Kidney epithelial cell (primary cell): ENCODE measurements at regions not wholly inside any gene's neighbourhood (a gene's known extent, or its start where the extent isn't known, plus 50 kb on each side); places are given as distances from the start of the nearest gene placed in this dataset.

Source experiments
- DNase-seq: peaks from one replicate; pipeline ENCODE4 v3.0.0-alpha.2; 2010; ENCODE audit warnings: low read depth
- H3K27me3 ChIP-seq: 2 replicates; pipeline ENCODE4 v1.6.0; 2011; ENCODE audit warnings: low read length; ENCODE audit not compliant: control insufficient read depth, insufficient read depth
- H3K36me3 ChIP-seq: 2 replicates; pipeline ENCODE4 v1.5.1; 2011; ENCODE audit warnings: low read length; ENCODE audit not compliant: control insufficient read depth, insufficient read depth
- H3K4me3 ChIP-seq: 2 replicates; pipeline ENCODE4 v1.5.1; 2011; ENCODE audit warnings: low read depth, mild to moderate bottlenecking, control low read depth, low read length
- CTCF ChIP-seq: IDR thresholded peaks from 2 replicates; pipeline ENCODE4 v1.5.1; 2011; ENCODE audit warnings: mild to moderate bottlenecking, moderate library complexity, low read length, control low read depth, inconsistent platforms; ENCODE audit not compliant: insufficient read depth, poor library complexity, severe bottlenecking

GRCh38 chr9:134556531-134557068 lies 85.0 kb upstream of the COL5A1 start:
- H3K36me3 ChIP-seq = no peaks in the 10 kb centered on the region
- H3K4me3 ChIP-seq = no peak overlapping the region
- TF ChIP-seq CTCF = no peak
- no peak for DNase-seq
- H3K27me3 ChIP-seq = peaks cover 4% of the 10 kb centered on the region

- no peak for TF ChIP-seq CTCF
- H3K27me3 ChIP-seq = peaks cover 4% of the 10 kb centered on the region
- no peaks in the 10 kb centered on the region for H3K36me3 ChIP-seq
- H3K4me3 ChIP-seq = no peak overlapping the region
- no peak for DNase-seq
Measured at GRCh38 chr9:134557331-134557730, 84.3 kb upstream of the COL5A1 start.

GRCh38 chr9:134558124-134558905 lies 83.3 kb upstream of the COL5A1 start:
- TF ChIP-seq CTCF = no peak
- DNase-seq = no peak
- H3K27me3 ChIP-seq = peaks cover 4% of the 10 kb centered on the region

GRCh38 chr9:134559013-134559412 lies 82.6 kb upstream of the COL5A1 start:
- no peak for DNase-seq
- TF ChIP-seq CTCF = no peak
- H3K36me3 ChIP-seq = no peaks in the 10 kb centered on the region

More at GRCh38 chr9:134558124-134558905, 83.3 kb upstream of the COL5A1 start:
- Histone ChIP-seq H3K36me3 (no peaks in the 10 kb centered on the region), H3K4me3 (no peak overlapping the region)

GRCh38 chr9:134560206-134560605 lies 81.4 kb upstream of the COL5A1 start:
- no peak for TF ChIP-seq CTCF
- H3K36me3 ChIP-seq = no peaks in the 10 kb centered on the region
- peaks cover 4% of the 10 kb centered on the region for H3K27me3 ChIP-seq
- H3K4me3 ChIP-seq = no peak overlapping the region
- no peak for DNase-seq

More at GRCh38 chr9:134559013-134559412, 82.6 kb upstream of the COL5A1 start:
- H3K27me3 ChIP-seq = peaks cover 4% of the 10 kb centered on the region
- no peak overlapping the region for H3K4me3 ChIP-seq

GRCh38 chr9:134560654-134561053 lies 80.9 kb upstream of the COL5A1 start:
- no peak overlapping the region for H3K4me3 ChIP-seq
- TF ChIP-seq CTCF = no peak
- no peak for DNase-seq

More at GRCh38 chr9:134560654-134561053, 80.9 kb upstream of the COL5A1 start:
- Histone ChIP-seq H3K36me3 (no peaks in the 10 kb centered on the region), H3K27me3 (peaks cover 4% of the 10 kb centered on the region)
